PC-9 (cell line): ENCODE measurements at regions not wholly inside any gene's neighbourhood (a gene's known extent, or its start where the extent isn't known, plus 50 kb on each side); places are given as distances from the start of the nearest gene placed in this dataset.

ENCODE experiments used
- BruUV-seq: library from RNA; stranded (reverse); fragments of 400-500 nt; replicated peaks from 2 replicates; lab custom pipeline; 2021; lab: Mats Ljungman, UMichigan
- CTCF ChIA-PET: fragments of 300-600 bp; sonication (Branson Sonifier 250); formaldehyde crosslinking; loops from one replicate; lab custom pipeline; 2022; ENCODE audit warnings: antibody characterized with exemption; lab: Charles Lee
- POLR2A ChIA-PET: fragments of 300-600 bp; sonication (Branson Sonifier 250); formaldehyde crosslinking; loops from one replicate; lab custom pipeline; 2022; ENCODE audit warnings: antibody characterized with exemption; ENCODE audit not compliant: unreplicated experiment; lab: Charles Lee
- DNase-seq, 2 experiments: peaks; one replicate each; pipeline versions ENCODE4 v3.0.0 to v3.0.0-alpha.2; 2015 to 2022; ENCODE audit warnings: mixed read lengths in 1 of 2
- H2AFZ ChIP-seq: fragments of 200-600 bp; sonication (generic); 2 replicates; pipeline ENCODE4 v1.8.1; 2017; ENCODE audit warnings: antibody characterized with exemption
- H3F3A ChIP-seq: fragments of 200-600 bp; sonication (generic); 2 replicates; pipeline ENCODE4 v1.8.1; 2017; ENCODE audit warnings: antibody characterized with exemption, mild to moderate bottlenecking, low read depth; ENCODE audit not compliant: insufficient read depth
- H3K27ac ChIP-seq: fragments of 200-600 bp; sonication (generic); 2 replicates; pipeline ENCODE4 v1.6.1; 2016; ENCODE audit warnings: mixed run types
- H3K27me3 ChIP-seq: fragments of 200-600 bp; sonication (generic); 2 replicates; pipeline ENCODE4 v1.6.1; 2016; ENCODE audit warnings: low read depth, mixed run types; ENCODE audit not compliant: insufficient read depth
- H3K36me3 ChIP-seq: fragments of 200-600 bp; sonication (generic); 2 replicates; pipeline ENCODE4 v1.6.1; 2016; ENCODE audit warnings: low read depth, mixed run types
- H3K4me1 ChIP-seq: fragments of 200-600 bp; sonication (generic); replicated peaks from 2 replicates; pipeline ENCODE4 v1.6.1; 2016; ENCODE audit warnings: mixed run types; ENCODE audit not compliant: insufficient read depth
- H3K4me2 ChIP-seq: fragments of 200-600 bp; sonication (generic); 2 replicates; pipeline ENCODE4 v1.6.1; 2017; ENCODE audit warnings: mixed run types
- H3K4me3 ChIP-seq: fragments of 200-600 bp; sonication (generic); 2 replicates; pipeline ENCODE4 v1.6.1; 2016; ENCODE audit warnings: mixed run types
- H3K79me2 ChIP-seq: fragments of 200-600 bp; sonication (generic); 2 replicates; pipeline ENCODE4 v1.6.1; 2017; ENCODE audit warnings: low read depth, mixed run types
- H3K9me2 ChIP-seq: fragments of 200-600 bp; sonication (generic); 2 replicates; pipeline ENCODE4 v1.8.1; 2017; ENCODE audit warnings: mild to moderate bottlenecking; ENCODE audit not compliant: insufficient read depth
- H3K9me3 ChIP-seq: fragments of 200-600 bp; sonication (generic); 2 replicates; pipeline ENCODE4 v1.8.1; 2016; ENCODE audit warnings: low read depth; ENCODE audit not compliant: insufficient read depth
- H4K20me1 ChIP-seq: fragments of 200-600 bp; sonication (generic); 2 replicates; pipeline ENCODE4 v1.8.1; 2017; ENCODE audit not compliant: insufficient read depth
- EZH2 ChIP-seq: fragments of 200-600 bp; sonication (generic); IDR thresholded peaks from 2 replicates; pipeline ENCODE4 v1.8.0; 2017; ENCODE audit warnings: antibody characterized with exemption, low read depth
- intact Hi-C: fragments of 100-400 bp; cut with micrococcal nuclease; formaldehyde crosslinking; loops from one replicate; pipeline ENCODE4 v1.10.0; 2022; ENCODE audit not compliant: unreplicated experiment
- TF ChIP-seq, protein P1 (sequence below): fragments of 200-600 bp; sonication (generic); conservative IDR thresholded peaks from 2 replicates; pipeline ENCODE4 v1.6.1; 2017; ENCODE audit warnings: mixed run types, antibody characterized with exemption, mild to moderate bottlenecking, moderate library complexity

DNA sequence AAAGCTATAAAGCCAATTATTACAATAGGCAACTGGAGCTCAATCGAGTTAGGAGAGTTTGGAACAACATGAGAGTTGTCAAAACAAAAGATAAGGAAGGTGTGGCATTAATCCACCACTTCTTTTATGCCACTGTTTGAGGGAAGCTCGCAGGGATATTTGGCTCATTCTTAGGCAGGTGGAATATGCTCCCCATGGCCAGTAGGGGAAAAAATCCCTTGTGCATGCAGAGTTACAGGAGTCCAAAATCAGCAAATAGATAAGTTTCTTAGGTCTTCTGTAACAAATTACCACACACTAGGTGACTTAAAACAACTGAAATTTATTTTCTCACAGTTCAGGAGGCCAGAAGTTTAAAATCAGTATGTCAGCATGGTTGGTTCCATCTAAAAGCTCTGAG is 135.4 kb upstream of the SYNPR start:
- Histone ChIP-seq H3K4me2 (no peak overlapping the region), H2AFZ (no peak overlapping the region), H3K27me3 (no peaks in the 10 kb centered on the region), H4K20me1 (no peaks in the 10 kb centered on the region), H3K4me3 (no peak overlapping the region), H3K4me1 (no peaks in the 10 kb centered on the region), H3K9me2 (no peaks in the 10 kb centered on the region), H3K9me3 (no peaks in the 10 kb centered on the region), H3K27ac (no peak overlapping the region), H3K36me3 (no peaks in the 10 kb centered on the region), H3F3A (no peaks in the 10 kb centered on the region), H3K79me2 (no peaks in the 10 kb centered on the region)
- intact Hi-C loops, result no loop called here
- no peak for TF ChIP-seq EZH2
- TF ChIP-seq, protein P1, sequence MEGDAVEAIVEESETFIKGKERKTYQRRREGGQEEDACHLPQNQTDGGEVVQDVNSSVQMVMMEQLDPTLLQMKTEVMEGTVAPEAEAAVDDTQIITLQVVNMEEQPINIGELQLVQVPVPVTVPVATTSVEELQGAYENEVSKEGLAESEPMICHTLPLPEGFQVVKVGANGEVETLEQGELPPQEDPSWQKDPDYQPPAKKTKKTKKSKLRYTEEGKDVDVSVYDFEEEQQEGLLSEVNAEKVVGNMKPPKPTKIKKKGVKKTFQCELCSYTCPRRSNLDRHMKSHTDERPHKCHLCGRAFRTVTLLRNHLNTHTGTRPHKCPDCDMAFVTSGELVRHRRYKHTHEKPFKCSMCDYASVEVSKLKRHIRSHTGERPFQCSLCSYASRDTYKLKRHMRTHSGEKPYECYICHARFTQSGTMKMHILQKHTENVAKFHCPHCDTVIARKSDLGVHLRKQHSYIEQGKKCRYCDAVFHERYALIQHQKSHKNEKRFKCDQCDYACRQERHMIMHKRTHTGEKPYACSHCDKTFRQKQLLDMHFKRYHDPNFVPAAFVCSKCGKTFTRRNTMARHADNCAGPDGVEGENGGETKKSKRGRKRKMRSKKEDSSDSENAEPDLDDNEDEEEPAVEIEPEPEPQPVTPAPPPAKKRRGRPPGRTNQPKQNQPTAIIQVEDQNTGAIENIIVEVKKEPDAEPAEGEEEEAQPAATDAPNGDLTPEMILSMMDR, result 0 out of 2 replicates have a peak, but pooled peaks have one; percentile 20
- DNase-seq, result no peak
- POLR2A ChIA-PET, result no interaction called here
- no TSS peak for BruUV-seq
- CTCF ChIA-PET, result no interaction called here

DNA sequence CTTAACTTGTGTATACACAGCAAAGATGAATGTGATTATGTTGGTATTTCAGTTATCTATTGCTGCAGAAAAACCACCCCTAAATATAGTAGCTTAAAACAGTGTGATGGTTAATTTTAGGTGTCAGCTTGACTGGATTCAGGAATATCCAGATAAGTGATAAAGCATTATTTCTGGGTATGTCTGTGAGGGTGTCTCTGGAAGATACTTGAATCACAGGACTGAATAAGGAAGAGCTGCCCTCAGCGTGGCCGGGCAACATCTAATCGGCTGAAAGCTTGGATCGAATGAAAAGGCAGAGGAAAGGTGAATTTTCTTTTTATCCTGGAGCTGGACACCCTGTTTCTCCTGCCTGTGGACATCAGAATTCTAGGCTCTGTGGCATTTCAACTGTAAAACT is 132.0 kb upstream of the SYNPR start:
- intact Hi-C loops, result no loop called here
- Histone ChIP-seq H3K4me1 (no peaks in the 10 kb centered on the region), H3K36me3 (no peaks in the 10 kb centered on the region), H3K9me3 (no peaks in the 10 kb centered on the region), H3K79me2 (no peaks in the 10 kb centered on the region), H4K20me1 (no peaks in the 10 kb centered on the region), H3K9me2 (no peaks in the 10 kb centered on the region), H3F3A (no peaks in the 10 kb centered on the region), H2AFZ (no peak overlapping the region), H3K27me3 (no peaks in the 10 kb centered on the region), H3K4me3 (no peak overlapping the region), H3K4me2 (no peak overlapping the region), H3K27ac (no peak overlapping the region)
- ChIA-PET POLR2A (no interaction called here), CTCF (no interaction called here)
- BruUV-seq, result no TSS peak
- DNase-seq, result no peak
- TF ChIP-seq EZH2, result no peak
- TF ChIP-seq, protein P1, result no peak

DNA sequence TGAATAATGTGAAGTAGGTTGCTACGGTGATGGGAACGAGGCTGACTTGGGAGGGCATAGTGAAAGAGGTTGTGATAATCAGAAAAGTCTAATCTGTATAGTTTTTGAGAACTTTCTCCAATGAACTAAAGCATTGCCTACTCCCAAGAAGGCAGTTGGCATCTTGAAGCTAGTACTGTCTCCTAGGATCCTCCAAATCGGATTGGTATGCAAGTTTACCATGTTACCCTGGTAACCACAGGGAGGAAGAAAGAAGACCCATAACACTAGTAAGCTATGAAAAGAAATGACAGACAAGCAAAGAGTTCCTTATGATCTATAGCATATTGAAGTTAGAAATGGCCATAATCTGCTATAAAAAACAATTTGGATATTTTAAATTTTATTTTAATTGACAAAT is 127.2 kb upstream of the SYNPR start:
- H3K27me3 ChIP-seq, result no peaks in the 10 kb centered on the region
- no peak overlapping the region for H3K4me2 ChIP-seq
- H3K79me2 ChIP-seq, result no peaks in the 10 kb centered on the region
- no peak overlapping the region for H3K27ac ChIP-seq
- ChIA-PET POLR2A (no interaction called here), CTCF (no interaction called here)
- no peaks in the 10 kb centered on the region for H3K4me1 ChIP-seq
- no TSS peak for BruUV-seq
- no peaks in the 10 kb centered on the region for H3K36me3 ChIP-seq
- H3K9me3 ChIP-seq, result no peaks in the 10 kb centered on the region
- no peaks in the 10 kb centered on the region for H4K20me1 ChIP-seq
- DNase-seq, result no peak
- H3K9me2 ChIP-seq, result no peaks in the 10 kb centered on the region
- H3F3A ChIP-seq, result no peaks in the 10 kb centered on the region
- TF ChIP-seq, protein P1, result no peak
- no peak for TF ChIP-seq EZH2
- intact Hi-C loops, result no loop called here
- no peak overlapping the region for H3K4me3 ChIP-seq
- H2AFZ ChIP-seq, result no peak overlapping the region
